SU-DHL-6 (cell line): ENCODE measurements at regions not wholly inside any gene's neighbourhood (a gene's known extent, or its start where the extent isn't known, plus 50 kb on each side); places are given as distances from the start of the nearest gene placed in this dataset.

Experiments
- H2AFZ ChIP-seq: fragments of 200-600 bp; sonication (generic); 2 replicates; pipeline ENCODE4 v1.6.1; 2014; ENCODE audit warnings: low read depth, mild to moderate bottlenecking, moderate library complexity, mixed read lengths, antibody characterized with exemption, low read length; ENCODE audit not compliant: severe bottlenecking
- H3F3A ChIP-seq: fragments of 200-600 bp; shearing (Covaris generic); 2 replicates; pipeline ENCODE4 v1.6.0; 2016; ENCODE audit warnings: antibody characterized with exemption, mild to moderate bottlenecking; ENCODE audit not compliant: insufficient read depth
- H3K27ac ChIP-seq: fragments of 200-600 bp; sonication (generic); 2 replicates; pipeline ENCODE4 v1.5.1; 2016; ENCODE audit warnings: low read depth, mild to moderate bottlenecking, low read length, moderate library complexity, mixed read lengths
- H3K27me3 ChIP-seq: fragments of 200-600 bp; sonication (generic), shearing (Covaris generic); 2 replicates; pipeline ENCODE4 v1.6.0; 2014; ENCODE audit warnings: mild to moderate bottlenecking, low read length
- H3K36me3 ChIP-seq: fragments of 200-600 bp; sonication (generic); 2 replicates; pipeline ENCODE4 v1.6.1; 2014; ENCODE audit warnings: mild to moderate bottlenecking, low read length, mixed read lengths
- H3K4me2 ChIP-seq: fragments of 300-600, 200-600 bp; shearing (Covaris generic), sonication (generic); 2 replicates; pipeline ENCODE4 v1.6.0; 2014; ENCODE audit warnings: low read length, low read depth, mild to moderate bottlenecking; ENCODE audit not compliant: poor library complexity, severe bottlenecking
- H3K4me3 ChIP-seq: fragments of 200-600 bp; sonication (generic); 2 replicates; pipeline ENCODE4 v1.5.1; 2014; ENCODE audit warnings: antibody characterized with exemption, low read length, mild to moderate bottlenecking, mixed read lengths; ENCODE audit not compliant: insufficient read depth, poor library complexity, severe bottlenecking
- H3K79me2 ChIP-seq: fragments of 200-600 bp; sonication (generic); 2 replicates; pipeline ENCODE4 v1.6.1; 2014; ENCODE audit warnings: mild to moderate bottlenecking, low read length, moderate library complexity; ENCODE audit not compliant: insufficient read depth
- H3K9ac ChIP-seq: fragments of 200-600 bp; sonication (generic); 2 replicates; pipeline ENCODE4 v1.7.0; 2014; ENCODE audit warnings: mild to moderate bottlenecking, low read length
- H3K9me2 ChIP-seq: fragments of 200-600 bp; sonication (generic); replicated peaks from 2 replicates; pipeline ENCODE4 v1.6.1; 2014; ENCODE audit warnings: low read length; ENCODE audit not compliant: insufficient read depth
- H3K9me3 ChIP-seq: fragments of 200-600 bp; sonication (generic); 2 replicates; pipeline ENCODE4 v1.6.1; 2014; ENCODE audit warnings: low read length, mixed read lengths; ENCODE audit not compliant: insufficient read depth
- H4K20me1 ChIP-seq: fragments of 200-600 bp; sonication (generic); 2 replicates; pipeline ENCODE4 v1.6.1; 2014; ENCODE audit warnings: low read depth, mild to moderate bottlenecking, antibody characterized with exemption, low read length, moderate library complexity, mixed read lengths
- EZH2phosphoT487 ChIP-seq: fragments of 200-600 bp; sonication (generic), shearing (Covaris generic); conservative IDR thresholded peaks from 2 replicates; pipeline ENCODE4 v1.6.1; 2018; ENCODE audit warnings: mild to moderate bottlenecking, antibody characterized with exemption, low read length, moderate library complexity, mixed read lengths
- TF ChIP-seq, protein P1 (sequence below): fragments of 200-600 bp; sonication (generic); IDR thresholded peaks from one replicate; pipeline ENCODE4 v1.5.1; 2017; ENCODE audit warnings: antibody characterized with exemption, mild to moderate bottlenecking, low read length, moderate library complexity; ENCODE audit not compliant: insufficient read depth, poor library complexity, severe bottlenecking

DNA sequence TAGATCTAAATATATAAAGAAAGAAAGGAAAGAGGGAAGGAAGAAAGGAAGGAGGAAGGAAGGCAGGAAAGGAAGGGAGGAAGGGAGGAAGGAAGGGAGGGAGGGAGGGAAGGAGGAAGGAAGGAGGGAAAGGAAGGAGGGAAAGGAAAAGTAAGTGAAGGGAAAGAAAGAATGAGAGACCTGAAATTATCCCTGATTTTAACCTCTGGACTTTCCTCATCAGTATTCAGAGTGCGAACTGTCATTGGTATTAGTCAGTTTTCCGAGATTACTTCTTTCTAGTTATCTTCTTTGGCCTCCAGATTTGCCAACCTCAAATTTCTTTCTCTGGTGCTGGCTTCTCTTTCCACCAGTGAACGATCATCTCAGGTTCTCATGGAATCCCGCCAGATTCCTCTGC is 215.5 kb upstream of the FN1 start:
- Histone ChIP-seq H3K4me3 (no peak overlapping the region), H3F3A (no peaks in the 10 kb centered on the region), H4K20me1 (no peaks in the 10 kb centered on the region), H3K27me3 (no peaks in the 10 kb centered on the region), H3K79me2 (no peaks in the 10 kb centered on the region), H3K9me2 (no peaks in the 10 kb centered on the region), H3K27ac (no peak overlapping the region), H3K9ac (no peak overlapping the region), H3K4me2 (no peak overlapping the region), H2AFZ (no peak overlapping the region), H3K9me3 (no peaks in the 10 kb centered on the region), H3K36me3 (no peaks in the 10 kb centered on the region)
- TF ChIP-seq EZH2phosphoT487 = no peak

DNA sequence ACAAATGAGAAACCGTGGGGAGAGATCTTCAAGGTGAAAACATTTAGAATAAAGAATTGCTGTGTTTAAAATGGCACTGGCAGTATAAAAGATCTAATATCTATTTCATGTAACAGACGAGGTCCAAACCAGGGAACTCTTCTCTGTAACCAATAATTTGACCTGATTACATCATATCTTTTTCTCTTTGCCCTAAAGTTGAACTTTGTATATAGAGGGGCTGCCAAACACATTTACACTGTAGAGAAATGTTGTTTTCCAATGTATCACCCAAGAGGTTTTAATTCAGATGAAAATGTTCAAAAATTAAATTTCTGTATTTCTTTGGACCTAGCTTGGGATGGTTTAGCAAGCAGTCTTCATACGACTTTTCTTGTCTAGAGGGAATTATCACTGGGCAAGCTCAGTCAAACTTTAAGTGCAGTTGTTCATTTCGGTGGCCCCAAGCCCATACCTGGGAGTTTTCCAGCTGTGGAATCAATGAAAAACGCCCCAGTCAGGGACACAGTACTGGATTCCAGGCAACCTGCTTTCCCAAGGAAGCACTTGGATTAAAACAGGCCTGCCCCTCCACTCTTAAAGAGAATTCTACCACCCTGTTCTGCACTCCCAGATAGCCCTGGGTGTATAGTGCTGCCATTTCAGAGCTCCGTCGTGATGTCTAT is 208.5 kb upstream of the FN1 start:
- TF ChIP-seq, protein P1, sequence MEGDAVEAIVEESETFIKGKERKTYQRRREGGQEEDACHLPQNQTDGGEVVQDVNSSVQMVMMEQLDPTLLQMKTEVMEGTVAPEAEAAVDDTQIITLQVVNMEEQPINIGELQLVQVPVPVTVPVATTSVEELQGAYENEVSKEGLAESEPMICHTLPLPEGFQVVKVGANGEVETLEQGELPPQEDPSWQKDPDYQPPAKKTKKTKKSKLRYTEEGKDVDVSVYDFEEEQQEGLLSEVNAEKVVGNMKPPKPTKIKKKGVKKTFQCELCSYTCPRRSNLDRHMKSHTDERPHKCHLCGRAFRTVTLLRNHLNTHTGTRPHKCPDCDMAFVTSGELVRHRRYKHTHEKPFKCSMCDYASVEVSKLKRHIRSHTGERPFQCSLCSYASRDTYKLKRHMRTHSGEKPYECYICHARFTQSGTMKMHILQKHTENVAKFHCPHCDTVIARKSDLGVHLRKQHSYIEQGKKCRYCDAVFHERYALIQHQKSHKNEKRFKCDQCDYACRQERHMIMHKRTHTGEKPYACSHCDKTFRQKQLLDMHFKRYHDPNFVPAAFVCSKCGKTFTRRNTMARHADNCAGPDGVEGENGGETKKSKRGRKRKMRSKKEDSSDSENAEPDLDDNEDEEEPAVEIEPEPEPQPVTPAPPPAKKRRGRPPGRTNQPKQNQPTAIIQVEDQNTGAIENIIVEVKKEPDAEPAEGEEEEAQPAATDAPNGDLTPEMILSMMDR = no peak
- TF ChIP-seq EZH2phosphoT487 = no peak
- Histone ChIP-seq H3K9ac (no peak overlapping the region), H3K4me3 (no peak overlapping the region)

DNA sequence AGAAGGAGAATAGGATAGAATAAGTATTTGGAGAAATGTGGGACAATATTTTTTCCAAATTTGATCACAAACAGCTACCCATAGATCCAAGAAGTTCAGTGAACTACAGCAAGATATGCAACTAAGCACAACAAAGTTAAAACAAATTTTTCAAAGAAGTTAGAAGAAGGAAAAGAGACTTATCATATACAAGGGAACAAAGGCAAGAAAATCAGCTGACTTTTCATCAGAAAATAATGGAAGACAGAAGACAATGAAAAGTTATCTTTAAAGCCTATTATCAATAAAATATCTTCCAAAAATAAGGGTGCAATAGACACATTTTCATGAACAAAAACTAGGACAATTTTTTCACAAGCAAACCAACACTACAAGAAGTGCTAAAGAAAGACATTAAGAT is 202.8 kb upstream of the FN1 start:
- Histone ChIP-seq H3K9ac (no peak overlapping the region), H3K27ac (no peak overlapping the region), H3K27me3 (no peaks in the 10 kb centered on the region), H3K79me2 (no peaks in the 10 kb centered on the region), H3K4me2 (no peak overlapping the region), H3K9me2 (no peaks in the 10 kb centered on the region), H3F3A (no peaks in the 10 kb centered on the region), H3K4me3 (no peak overlapping the region), H3K36me3 (no peaks in the 10 kb centered on the region), H3K9me3 (no peaks in the 10 kb centered on the region), H2AFZ (no peak overlapping the region), H4K20me1 (no peaks in the 10 kb centered on the region)
- TF ChIP-seq, protein P1 = no peak
- TF ChIP-seq EZH2phosphoT487 = no peak

More for the DNA sequence above, 208.5 kb upstream of the FN1 start:
- H3K36me3 ChIP-seq = no peaks in the 10 kb centered on the region
- H3F3A ChIP-seq = no peaks in the 10 kb centered on the region
- H2AFZ ChIP-seq = no peak overlapping the region
- no peaks in the 10 kb centered on the region for H3K9me3 ChIP-seq
- no peaks in the 10 kb centered on the region for H3K27me3 ChIP-seq
- no peaks in the 10 kb centered on the region for H3K9me2 ChIP-seq
- no peaks in the 10 kb centered on the region for H4K20me1 ChIP-seq
- H3K79me2 ChIP-seq = no peaks in the 10 kb centered on the region
- no peak overlapping the region for H3K4me2 ChIP-seq
- no peak overlapping the region for H3K27ac ChIP-seq

DNA sequence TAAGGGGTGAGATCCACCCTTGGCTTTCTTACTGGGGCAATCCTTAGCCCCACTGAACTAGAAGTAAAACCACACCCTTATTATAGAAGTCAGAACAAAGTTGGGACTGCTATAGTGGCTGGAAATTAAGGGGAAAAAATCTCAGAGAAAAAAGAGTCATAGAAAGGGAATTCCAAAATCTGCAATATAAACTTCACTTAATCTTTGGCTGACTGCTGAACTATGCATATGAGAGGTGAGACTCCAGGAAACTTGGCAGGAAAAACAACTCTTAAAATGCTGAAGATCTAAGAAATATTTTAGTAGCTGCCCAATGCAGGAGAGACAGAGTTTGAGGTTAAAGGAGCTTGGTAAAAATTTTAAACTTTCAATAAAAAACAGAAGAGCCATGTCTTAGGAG is 201.8 kb upstream of the FN1 start:
- no peak for TF ChIP-seq EZH2phosphoT487
- TF ChIP-seq, protein P1 = no peak
- H3K4me2 ChIP-seq = no peak overlapping the region

More for the DNA sequence above, 201.8 kb upstream of the FN1 start:
- Histone ChIP-seq H3K27me3 (no peaks in the 10 kb centered on the region), H3K9me2 (no peaks in the 10 kb centered on the region), H4K20me1 (no peaks in the 10 kb centered on the region), H3K9ac (no peak overlapping the region), H3K4me3 (no peak overlapping the region), H3K36me3 (no peaks in the 10 kb centered on the region), H3F3A (no peaks in the 10 kb centered on the region), H3K9me3 (no peaks in the 10 kb centered on the region), H3K79me2 (no peaks in the 10 kb centered on the region), H2AFZ (no peak overlapping the region), H3K27ac (no peak overlapping the region)
